CD14-positive monocyte (primary cell): ENCODE measurements at regions not wholly inside any gene's neighbourhood (a gene's known extent, or its start where the extent isn't known, plus 50 kb on each side); places are given as distances from the start of the nearest gene placed in this dataset.
A peak's percentile ranks its signal among the peaks of the same experiment; 100 is the strongest.

Experiments used
- DNase-seq, 3 donors: peaks; one replicate each; pipeline ENCODE4 v3.0.0-alpha.2; 2011 to 2022
- H2AFZ ChIP-seq: 2 replicates; pipeline ENCODE4 v1.6.0; 2012; ENCODE audit warnings: mild to moderate bottlenecking, low read depth, low read length, inconsistent platforms; ENCODE audit not compliant: insufficient read depth, poor library complexity, severe bottlenecking
- H3K27ac ChIP-seq, 2 donors: 1 replicate in 1 of 2; 2 replicates in 1 of 2; pipeline ENCODE4 v1.5.1; 2012 to 2013; ENCODE audit warnings: low read length in 2 of 2, control low read depth in 1 of 2, inconsistent platforms in 1 of 2, low read depth in 1 of 2, mild to moderate bottlenecking in 1 of 2
- H3K27me3 ChIP-seq, 2 donors: one replicate each; pipeline versions ENCODE4 v1.6.0 to v1.6.1; 2011 to 2013; ENCODE audit warnings: low read length in 2 of 2; ENCODE audit not compliant: control insufficient read depth in 2 of 2, insufficient read depth in 2 of 2
- H3K36me3 ChIP-seq, 2 donors: replicated peaks in 1 of 2; 1 replicate in 1 of 2; 2 replicates in 1 of 2; pipeline versions ENCODE4 v1.5.1 to v1.6.1; 2012 to 2013; ENCODE audit warnings: low read length in 2 of 2, control low read depth in 1 of 2, inconsistent platforms in 1 of 2, mild to moderate bottlenecking in 1 of 2; ENCODE audit not compliant: insufficient read depth in 2 of 2, control insufficient read depth in 1 of 2
- H3K4me1 ChIP-seq, 2 donors: 1 replicate in 1 of 2; 2 replicates in 1 of 2; pipeline versions ENCODE4 v1.5.1 to v1.6.1; 2012 to 2013; ENCODE audit warnings: low read length in 2 of 2, control low read depth in 1 of 2, inconsistent platforms in 1 of 2, mild to moderate bottlenecking in 1 of 2, moderate library complexity in 1 of 2; ENCODE audit not compliant: insufficient read depth in 2 of 2, control insufficient read depth in 1 of 2
- H3K4me2 ChIP-seq: replicated peaks from 2 replicates; pipeline ENCODE3; 2012; ENCODE audit warnings: low read length, moderate library complexity, mild to moderate bottlenecking; ENCODE audit not compliant: poor library complexity, severe bottlenecking; ENCODE audit errors: extremely low read depth
- H3K4me3 ChIP-seq, 3 experiments: fragments of 200-600 bp in 1 of 3; sonication (generic) in 1 of 3; replicated peaks in 1 of 3; 1 replicate in 2 of 3; 2 replicates in 1 of 3; pipeline ENCODE4 v1.5.1; 2011 to 2013; ENCODE audit warnings: low read length in 3 of 3, mild to moderate bottlenecking in 3 of 3, control low read depth in 2 of 3, low read depth in 2 of 3, inconsistent platforms in 1 of 3, moderate library complexity in 1 of 3
- H3K79me2 ChIP-seq: 2 replicates; pipeline ENCODE4 v1.6.0; 2012; ENCODE audit warnings: mild to moderate bottlenecking, control low read depth, inconsistent platforms, low read length, moderate library complexity; ENCODE audit not compliant: insufficient read depth
- H3K9ac ChIP-seq: 2 replicates; pipeline ENCODE4 v1.6.0; 2017; ENCODE audit warnings: low read length, mild to moderate bottlenecking; ENCODE audit not compliant: insufficient read depth, poor library complexity, severe bottlenecking
- H3K9me3 ChIP-seq, 2 donors: replicated peaks in 1 of 2; 1 replicate in 1 of 2; 2 replicates in 1 of 2; pipeline versions ENCODE4 v1.5.1 to v1.6.1; 2012 to 2013; ENCODE audit warnings: low read length in 2 of 2, control low read depth in 1 of 2; ENCODE audit not compliant: control insufficient read depth in 1 of 2, insufficient read depth in 1 of 2
- H4K20me1 ChIP-seq: 2 replicates; pipeline ENCODE4 v1.6.0; 2012; ENCODE audit warnings: mild to moderate bottlenecking, low read length, control low read depth, moderate library complexity; ENCODE audit not compliant: insufficient read depth
- H3K27ac Mint-ChIP-seq, 7 donors: one replicate each; pipeline ENCODE4 v1.8.0; 2020; ENCODE audit warnings: mild to moderate bottlenecking in 7 of 7, mixed read lengths in 7 of 7, moderate library complexity in 6 of 7, inconsistent platforms in 2 of 7
- H3K27me3 Mint-ChIP-seq, 3 donors: one replicate each; pipeline ENCODE4 v1.8.0; 2021 to 2022; ENCODE audit warnings: low read depth in 3 of 3, mild to moderate bottlenecking in 3 of 3, mixed read lengths in 3 of 3, moderate library complexity in 3 of 3, inconsistent platforms in 1 of 3
- H3K36me3 Mint-ChIP-seq, 2 donors: one replicate each; pipeline ENCODE4 v1.8.0; 2020; ENCODE audit warnings: mixed read lengths in 2 of 2, inconsistent platforms in 1 of 2, mild to moderate bottlenecking in 1 of 2
- H3K4me1 Mint-ChIP-seq: one replicate; pipeline ENCODE4 v1.8.0; 2020; ENCODE audit warnings: mild to moderate bottlenecking, mixed read lengths
- H3K4me3 Mint-ChIP-seq, 2 donors: one replicate each; pipeline ENCODE4 v1.8.0; 2020; ENCODE audit warnings: mild to moderate bottlenecking in 2 of 2, mixed read lengths in 2 of 2, moderate library complexity in 1 of 2
- H3K9me3 Mint-ChIP-seq, 7 donors: one replicate each; pipeline ENCODE4 v1.8.0; 2020 to 2022; ENCODE audit warnings: mixed read lengths in 7 of 7, mild to moderate bottlenecking in 6 of 7, moderate library complexity in 6 of 7, inconsistent platforms in 2 of 7
- CTCF ChIP-seq: fragments of 200-600 bp; IDR thresholded peaks from one replicate; pipeline ENCODE4 v1.8.0; 2022; ENCODE audit warnings: antibody characterized with exemption, mild to moderate bottlenecking
- WGBS: methylation state at CpG from one replicate; pipeline ENCODE4 v1.1.5; 2013; ENCODE audit warnings: missing lambda C conversion rate; ENCODE audit not compliant: insufficient coverage; 5-methylcytosine and 5-hydroxymethylcytosine counted together
- intact Hi-C, 2 donors: fragments of 100-400 bp; cut with micrococcal nuclease; formaldehyde crosslinking; loops; one replicate each; pipeline versions ENCODE4 v1.15.0 to v1.15.1; 2023

GRCh38 chrX:10021461-10022272, 54.5 kb downstream of the CLDN34 start:
- H3K36me3 ChIP-seq: no peaks in the 10 kb centered on the region
- H3K79me2 ChIP-seq: no peaks in the 10 kb centered on the region
- Mint-ChIP-seq H3K27me3 (peaks cover 4 to 21% (median 5%) of the 10 kb centered on the region in 3 donors), H3K27ac (no peak overlapping the region), H3K36me3 (peaks cover 4 to 10% of the 10 kb centered on the region in 2 donors), H3K4me3 (no peak overlapping the region), H3K4me1 (peaks cover 19% of the 10 kb centered on the region), H3K9me3 (peaks cover 0 to 6% (median 2%) of the 10 kb centered on the region in 7 donors)
- H3K27ac ChIP-seq: no peak overlapping the region
- H2AFZ ChIP-seq: no peak overlapping the region
- WGBS: 35% methylated on average over 4 of the region's 9 CpGs
- H3K4me3 ChIP-seq: no peak overlapping the region
- H3K9ac ChIP-seq: no peak overlapping the region
- H4K20me1 ChIP-seq: peaks cover 47% of the 10 kb centered on the region
- H3K27me3 ChIP-seq: peaks cover 0 to 15% of the 10 kb centered on the region in 2 donors
- peak in 2 of 3 donors; percentile 11 to 27 for DNase-seq
- H3K4me1 ChIP-seq: peaks cover 6 to 15% of the 10 kb centered on the region in 2 donors
- no peak for TF ChIP-seq CTCF
- intact Hi-C loops: no loop called here
- no peaks in the 10 kb centered on the region for H3K9me3 ChIP-seq
- H3K4me2 ChIP-seq: no peak overlapping the region

- H3K4me1 ChIP-seq: peaks cover 6 to 9% of the 10 kb centered on the region in 2 donors
- peaks cover 0 to 9% of the 10 kb centered on the region in 2 donors for H3K27me3 ChIP-seq
- DNase-seq: no peak
- H3K4me1 Mint-ChIP-seq: peaks cover 14% of the 10 kb centered on the region
- H3K27me3 Mint-ChIP-seq: peaks cover 0 to 17% (median 0%) of the 10 kb centered on the region in 3 donors
- intact Hi-C loops: no loop called here
- H3K36me3 ChIP-seq: no peaks in the 10 kb centered on the region
- 100% methylated on average over 1 of the region's 5 CpGs for WGBS
- H3K36me3 Mint-ChIP-seq: peaks cover 0 to 5% of the 10 kb centered on the region in 2 donors
- H3K79me2 ChIP-seq: no peaks in the 10 kb centered on the region
- no peak overlapping the region for H3K9ac ChIP-seq
- H3K9me3 ChIP-seq: no peaks in the 10 kb centered on the region
- H3K4me3 Mint-ChIP-seq: no peak overlapping the region
- no peak overlapping the region for H3K27ac Mint-ChIP-seq
- TF ChIP-seq CTCF: no peak
- peaks cover 0 to 3% (median 0%) of the 10 kb centered on the region in 7 donors for H3K9me3 Mint-ChIP-seq
- no peak overlapping the region for H3K4me2 ChIP-seq
- peaks cover 44% of the 10 kb centered on the region for H4K20me1 ChIP-seq
- no peak overlapping the region for H2AFZ ChIP-seq
- no peak overlapping the region for H3K4me3 ChIP-seq
- no peak overlapping the region for H3K27ac ChIP-seq
Measured at GRCh38 chrX:10022273-10022541, 55.0 kb downstream of the CLDN34 start.
